ENCODE measurements at regions not wholly inside any gene's neighbourhood (a gene's known extent, or its start where the extent isn't known, plus 50 kb on each side); places are given as distances from the start of the nearest gene placed in this dataset.
"Not testable (repeated sequence)": the region's sequence is repeated elsewhere in the genome, so short reads cannot be mapped to it uniquely, and the experiment has no call there.

DNA sequence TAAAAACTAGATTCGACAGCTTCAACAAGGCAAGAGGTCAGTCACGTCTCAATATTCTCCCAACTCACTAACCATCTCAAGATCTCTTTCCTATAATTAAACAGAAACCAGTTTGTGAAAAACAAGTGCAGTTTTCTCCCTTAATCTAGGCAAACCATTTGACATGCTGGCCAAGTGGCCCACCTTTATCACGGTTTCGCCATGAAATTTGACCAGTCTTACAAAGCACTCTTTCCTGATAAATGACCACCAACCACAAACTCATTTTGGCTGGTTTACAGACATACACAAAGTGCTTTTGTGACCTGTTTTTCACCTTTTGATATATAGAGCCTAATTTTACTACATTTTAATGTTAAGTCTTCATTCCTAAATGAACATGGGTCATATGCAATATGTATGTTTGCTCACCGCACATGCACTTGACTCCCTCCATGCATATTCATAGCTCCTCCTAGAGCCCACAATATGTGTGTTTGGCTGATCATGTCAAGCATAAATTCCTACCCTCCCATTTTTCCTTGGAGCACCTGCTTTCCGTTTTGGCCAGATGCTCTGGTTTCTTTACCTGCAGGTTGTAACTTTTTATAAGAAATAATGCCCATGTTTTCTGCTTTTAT lies 385.1 kb downstream of the RAD51AP2 start:
- CTCF ChIA-PET, result no interaction called here
- DNase-seq, result no peak
- Mint-ChIP-seq H3K27me3 (ENCODE audit: low read depth) (no peaks in the 10 kb centered on the region), H3K4me1 (ENCODE audit: low read depth) (no peaks in the 10 kb centered on the region), H3K27ac (no peak overlapping the region), H3K36me3 (ENCODE audit: low read depth) (no peaks in the 10 kb centered on the region), H3K9me3 (ENCODE audit: insufficient read depth) (peaks cover 3% of the 10 kb centered on the region), H3K4me3 (no peak overlapping the region)
- POLR2A ChIA-PET, result no interaction called here
- ATAC-seq, result no peak

DNA sequence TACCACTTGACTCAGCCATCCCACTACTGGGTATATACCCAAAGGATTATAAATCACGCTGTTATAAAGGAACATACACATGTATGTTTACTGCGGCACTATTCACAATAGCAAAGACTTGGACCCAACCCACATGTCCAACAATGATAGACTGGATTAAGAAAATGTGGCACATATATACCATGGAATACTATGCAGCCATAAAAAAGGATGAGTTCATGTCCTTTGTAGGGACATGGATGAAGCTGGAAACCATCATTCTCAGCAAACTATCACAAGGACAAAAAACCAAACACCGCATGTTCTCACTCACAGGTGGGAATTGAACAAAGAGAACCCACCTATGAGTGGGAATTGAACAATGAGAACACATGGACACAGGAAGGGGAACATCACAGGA lies 387.6 kb downstream of the RAD51AP2 start:
- H3K36me3 Mint-ChIP-seq (ENCODE audit: low read depth); H3K4me3 Mint-ChIP-seq; H3K9me3 Mint-ChIP-seq (ENCODE audit: insufficient read depth); H3K27me3 Mint-ChIP-seq (ENCODE audit: low read depth); POLR2A ChIA-PET; H3K27ac Mint-ChIP-seq; DNase-seq; CTCF ChIA-PET; ATAC-seq; H3K4me1 Mint-ChIP-seq (ENCODE audit: low read depth): not testable (repeated sequence)

DNA sequence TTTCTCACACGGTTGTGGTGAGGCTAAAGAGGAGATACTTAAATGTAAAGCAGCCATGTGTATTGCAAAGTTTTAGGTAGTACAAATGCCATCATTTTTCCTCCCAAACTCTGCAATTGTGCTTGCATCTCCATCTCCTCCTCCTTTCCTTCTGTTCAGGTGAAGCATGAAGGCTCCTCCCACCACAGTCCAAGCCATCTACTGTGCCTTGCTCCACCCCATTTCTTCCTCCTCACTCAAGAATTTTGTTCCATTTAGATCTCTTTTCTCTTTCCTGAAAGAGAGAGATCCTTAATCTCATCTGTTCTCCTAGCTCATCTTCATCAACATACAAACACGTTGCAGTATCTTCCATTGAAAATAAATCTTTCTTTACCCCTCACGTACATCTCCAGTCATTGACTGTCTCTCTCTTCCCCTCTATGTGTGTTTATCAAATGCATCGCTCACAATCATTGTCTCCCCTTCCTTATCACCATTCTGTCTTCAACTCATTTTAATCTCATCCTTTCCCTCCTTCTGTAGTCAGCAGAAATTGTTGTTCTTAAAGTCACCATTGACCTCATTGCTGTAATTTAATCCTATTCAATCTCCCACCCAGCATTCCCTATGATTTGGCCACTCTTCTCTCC lies 392.1 kb downstream of the RAD51AP2 start:
- no peak for DNase-seq
- Mint-ChIP-seq H3K27ac (no peak overlapping the region), H3K4me1 (ENCODE audit: low read depth) (no peaks in the 10 kb centered on the region), H3K27me3 (ENCODE audit: low read depth) (no peaks in the 10 kb centered on the region), H3K36me3 (ENCODE audit: low read depth) (no peaks in the 10 kb centered on the region), H3K9me3 (ENCODE audit: insufficient read depth) (peaks cover 3% of the 10 kb centered on the region), H3K4me3 (no peak overlapping the region)
- CTCF ChIA-PET, result no interaction called here
- no peak for ATAC-seq
- POLR2A ChIA-PET, result no interaction called here

DNA sequence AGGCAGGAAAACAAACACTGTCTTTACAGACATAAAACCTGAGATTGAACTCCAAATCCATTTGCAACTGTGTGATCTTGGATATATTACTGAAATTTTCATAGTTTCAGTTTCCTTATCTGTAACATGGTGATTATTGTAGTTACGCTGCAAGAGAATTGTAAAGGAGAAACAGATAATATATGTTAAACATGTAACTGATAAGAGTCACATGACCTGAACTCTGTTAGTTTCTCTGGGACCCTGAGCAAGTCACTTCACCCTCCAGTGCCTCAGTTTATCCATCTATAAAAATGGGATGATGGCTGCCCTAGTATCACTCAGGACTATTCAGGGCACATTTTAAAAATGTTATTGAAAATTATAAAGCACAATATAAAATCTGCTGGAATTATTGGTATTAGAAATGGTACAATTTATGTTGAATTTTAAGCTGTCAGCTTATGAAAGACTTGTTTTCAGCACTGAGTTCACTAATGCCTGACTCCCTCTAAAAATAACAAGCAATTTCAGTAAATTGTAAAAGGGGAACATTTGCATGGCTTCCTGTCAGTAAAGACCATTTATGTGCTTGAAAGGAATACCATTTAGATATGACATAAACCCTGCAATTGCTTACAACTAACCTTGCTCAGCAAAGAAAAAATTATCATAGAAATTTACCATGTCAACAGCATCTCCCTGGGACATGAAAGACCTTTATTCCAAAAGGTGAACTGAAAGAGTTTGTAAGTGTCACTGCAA lies 393.5 kb downstream of the RAD51AP2 start:
- no peaks in the 10 kb centered on the region for H3K36me3 Mint-ChIP-seq (ENCODE audit: low read depth)
- peaks cover 3% of the 10 kb centered on the region for H3K9me3 Mint-ChIP-seq (ENCODE audit: insufficient read depth)
- ATAC-seq (no peak), DNase-seq (no peak)
- POLR2A ChIA-PET, result no interaction called here
- H3K4me1 Mint-ChIP-seq (ENCODE audit: low read depth), result no peaks in the 10 kb centered on the region
- no peak overlapping the region for H3K4me3 Mint-ChIP-seq
- CTCF ChIA-PET, result no interaction called here
- no peaks in the 10 kb centered on the region for H3K27me3 Mint-ChIP-seq (ENCODE audit: low read depth)
- no peak overlapping the region for H3K27ac Mint-ChIP-seq

DNA sequence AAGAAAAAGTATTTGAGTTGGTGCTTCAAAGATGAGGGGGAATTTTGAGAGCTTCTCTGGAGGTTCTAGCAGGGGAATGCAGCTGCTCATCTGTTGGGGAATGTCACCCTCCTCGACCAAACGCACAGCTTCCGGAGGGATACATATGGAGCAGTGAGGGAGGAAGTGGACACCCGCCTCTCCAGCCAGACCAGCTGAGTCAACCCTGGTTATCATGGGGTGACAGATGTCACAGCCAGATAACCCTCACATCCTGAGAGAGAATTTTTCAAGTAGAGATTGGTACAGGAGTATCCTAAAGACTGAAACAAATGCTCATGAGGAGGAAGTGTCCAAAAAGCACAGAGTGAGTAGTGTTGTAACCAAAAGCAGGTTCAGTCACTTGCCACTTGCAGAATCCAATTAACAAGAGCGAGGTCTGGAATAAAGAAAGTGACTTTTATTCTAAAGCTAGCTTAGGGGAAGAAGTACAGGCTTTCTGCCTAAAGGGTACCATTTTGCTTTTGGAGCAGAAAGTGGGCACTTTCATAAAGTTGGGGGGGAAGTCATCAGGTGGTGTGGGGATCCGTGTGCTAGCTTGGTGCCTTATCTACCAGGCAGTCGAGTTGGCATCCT lies 395.2 kb downstream of the RAD51AP2 start:
- Mint-ChIP-seq H3K36me3 (ENCODE audit: low read depth) (no peaks in the 10 kb centered on the region), H3K4me3 (no peak overlapping the region), H3K4me1 (ENCODE audit: low read depth) (no peaks in the 10 kb centered on the region), H3K27me3 (ENCODE audit: low read depth) (no peaks in the 10 kb centered on the region), H3K9me3 (ENCODE audit: insufficient read depth) (no peaks in the 10 kb centered on the region), H3K27ac (no peak overlapping the region)
- DNase-seq (no peak), ATAC-seq (no peak)
- ChIA-PET POLR2A (no interaction called here), CTCF (no interaction called here)

DNA sequence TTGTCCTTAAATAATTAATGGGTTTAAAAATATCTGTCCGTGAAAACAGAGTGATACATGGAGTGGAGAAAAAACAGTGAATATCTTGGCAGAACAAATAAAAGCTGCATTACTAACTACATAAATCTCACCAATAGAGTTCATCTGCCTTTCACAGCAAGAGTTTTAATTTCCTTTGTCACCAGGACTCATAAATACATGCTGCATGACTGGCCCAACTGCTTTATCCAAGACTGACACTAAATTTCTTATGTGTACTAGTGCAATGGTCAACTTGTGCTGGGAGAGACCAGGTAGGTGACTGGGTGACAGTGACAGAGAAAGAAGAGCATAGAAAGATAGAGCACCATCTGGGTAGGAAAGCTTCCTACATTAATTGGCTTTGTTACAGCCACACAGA lies 402.8 kb downstream of the RAD51AP2 start:
- no peak for ATAC-seq
- Mint-ChIP-seq H3K9me3 (ENCODE audit: insufficient read depth) (no peaks in the 10 kb centered on the region), H3K4me3 (no peak overlapping the region), H3K27ac (no peak overlapping the region), H3K36me3 (ENCODE audit: low read depth) (no peaks in the 10 kb centered on the region), H3K27me3 (ENCODE audit: low read depth) (no peaks in the 10 kb centered on the region), H3K4me1 (ENCODE audit: low read depth) (no peaks in the 10 kb centered on the region)
- POLR2A ChIA-PET, result no interaction called here
- no peak for DNase-seq
- CTCF ChIA-PET, result no interaction called here

DNA sequence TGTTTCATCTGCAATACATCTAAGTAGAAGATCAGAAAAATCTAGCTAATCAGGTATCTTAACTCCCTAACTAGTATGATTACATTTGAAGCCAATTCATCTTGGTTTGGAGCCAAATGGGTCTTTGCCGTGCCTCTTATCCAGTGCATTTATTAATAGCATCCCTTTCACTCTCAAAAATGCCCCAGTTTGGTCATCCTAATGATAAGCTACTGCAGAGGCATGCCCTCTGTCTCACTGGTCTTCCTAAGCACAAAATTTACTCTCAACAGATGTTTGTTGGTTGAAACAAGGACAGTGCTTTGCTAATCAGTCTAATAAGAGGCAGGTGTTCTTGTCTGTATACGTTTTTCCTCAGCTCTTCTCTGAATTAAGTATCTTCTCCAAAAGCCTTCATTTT lies 403.2 kb downstream of the RAD51AP2 start:
- CTCF ChIA-PET, result no interaction called here
- POLR2A ChIA-PET, result interaction anchor here (0.6 kb wide), 1 partner anchor 1173 kb away, joined by 3 read pairs; no protein-coding TSS in a partner anchor

DNA sequence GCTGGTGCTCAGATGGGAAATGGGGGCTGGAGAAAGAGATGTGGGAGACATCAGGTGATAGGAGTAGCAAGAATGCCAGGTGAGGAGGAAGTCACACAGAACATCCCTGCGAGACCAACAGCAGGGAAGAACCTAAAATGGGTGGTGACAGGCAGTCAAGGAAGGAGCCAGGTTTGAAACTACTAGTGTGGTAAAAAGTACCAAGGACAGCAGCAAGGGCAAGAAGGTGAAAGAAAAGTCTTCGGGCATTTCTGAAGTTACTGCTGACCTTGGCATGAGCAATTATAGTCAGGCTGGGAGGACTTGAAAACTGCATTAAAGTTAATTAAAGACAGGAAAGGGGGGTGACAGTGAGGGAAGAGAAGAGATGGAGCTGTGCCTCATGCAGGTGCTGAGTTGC lies 410.4 kb downstream of the RAD51AP2 start:
- Mint-ChIP-seq H3K4me1 (ENCODE audit: low read depth) (no peaks in the 10 kb centered on the region), H3K4me3 (no peak overlapping the region), H3K9me3 (ENCODE audit: insufficient read depth) (no peaks in the 10 kb centered on the region), H3K27ac (no peak overlapping the region), H3K36me3 (ENCODE audit: low read depth) (no peaks in the 10 kb centered on the region), H3K27me3 (ENCODE audit: low read depth) (no peaks in the 10 kb centered on the region)
- no peak for DNase-seq
- ChIA-PET POLR2A (no interaction called here), CTCF (no interaction called here)
- no peak for ATAC-seq

More for the DNA sequence above, 403.2 kb downstream of the RAD51AP2 start:
- no peaks in the 10 kb centered on the region for H3K36me3 Mint-ChIP-seq (ENCODE audit: low read depth)
- H3K27ac Mint-ChIP-seq, result no peak overlapping the region
- no peaks in the 10 kb centered on the region for H3K27me3 Mint-ChIP-seq (ENCODE audit: low read depth)
- H3K4me1 Mint-ChIP-seq (ENCODE audit: low read depth), result no peaks in the 10 kb centered on the region
- no peak overlapping the region for H3K4me3 Mint-ChIP-seq
- ATAC-seq (no peak), DNase-seq (no peak)
- no peaks in the 10 kb centered on the region for H3K9me3 Mint-ChIP-seq (ENCODE audit: insufficient read depth)

DNA sequence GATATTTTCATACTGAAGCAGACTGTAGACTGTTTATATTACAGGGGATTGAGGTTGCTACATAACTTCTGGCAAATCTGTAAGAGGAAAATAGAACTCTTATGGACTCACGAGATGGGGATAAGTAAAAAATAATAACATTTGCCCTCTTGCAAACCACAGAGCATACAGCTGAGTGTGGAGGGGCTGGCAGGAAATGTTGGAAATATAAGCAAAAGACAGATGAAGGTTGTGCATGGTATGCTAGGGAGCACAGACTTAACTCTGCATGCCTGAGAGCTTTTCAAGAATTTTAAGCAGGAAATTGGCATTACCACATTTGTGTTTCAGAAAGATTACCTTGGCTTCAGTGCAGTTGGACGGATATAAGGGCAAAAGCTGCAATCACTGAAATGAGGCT lies 411.1 kb downstream of the RAD51AP2 start:
- Mint-ChIP-seq H3K4me3 (no peak overlapping the region), H3K9me3 (ENCODE audit: insufficient read depth) (no peaks in the 10 kb centered on the region), H3K36me3 (ENCODE audit: low read depth) (no peaks in the 10 kb centered on the region), H3K27ac (no peak overlapping the region), H3K27me3 (ENCODE audit: low read depth) (no peaks in the 10 kb centered on the region), H3K4me1 (ENCODE audit: low read depth) (no peaks in the 10 kb centered on the region)
- ChIA-PET CTCF (no interaction called here), POLR2A (no interaction called here)
- ATAC-seq, result no peak
- DNase-seq, result no peak

DNA sequence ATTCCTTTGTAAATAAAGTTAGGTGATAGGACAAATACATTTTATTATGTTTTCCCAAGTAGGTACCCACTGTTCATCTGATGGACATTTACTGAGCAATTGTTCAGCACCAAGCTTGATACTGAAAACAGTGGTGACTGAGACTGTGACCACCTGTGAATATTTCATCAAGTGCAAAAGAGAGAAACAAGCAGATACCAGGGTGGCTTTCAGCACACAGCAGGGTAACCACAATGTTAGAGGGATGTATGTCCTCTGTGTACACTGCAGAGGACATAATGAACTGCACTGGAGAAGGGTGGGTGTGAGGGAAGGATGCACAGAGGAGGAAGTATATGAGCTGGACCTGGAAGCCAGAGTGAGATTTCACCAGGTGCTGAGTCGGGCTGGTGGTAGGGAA lies 411.8 kb downstream of the RAD51AP2 start:
- Mint-ChIP-seq H3K4me3 (no peak overlapping the region), H3K9me3 (ENCODE audit: insufficient read depth) (no peaks in the 10 kb centered on the region), H3K27me3 (ENCODE audit: low read depth) (no peaks in the 10 kb centered on the region), H3K36me3 (ENCODE audit: low read depth) (no peaks in the 10 kb centered on the region), H3K27ac (no peak overlapping the region), H3K4me1 (ENCODE audit: low read depth) (no peaks in the 10 kb centered on the region)
- CTCF ChIA-PET, result no interaction called here
- POLR2A ChIA-PET, result no interaction called here
- ATAC-seq, result no peak
- no peak for DNase-seq

DNA sequence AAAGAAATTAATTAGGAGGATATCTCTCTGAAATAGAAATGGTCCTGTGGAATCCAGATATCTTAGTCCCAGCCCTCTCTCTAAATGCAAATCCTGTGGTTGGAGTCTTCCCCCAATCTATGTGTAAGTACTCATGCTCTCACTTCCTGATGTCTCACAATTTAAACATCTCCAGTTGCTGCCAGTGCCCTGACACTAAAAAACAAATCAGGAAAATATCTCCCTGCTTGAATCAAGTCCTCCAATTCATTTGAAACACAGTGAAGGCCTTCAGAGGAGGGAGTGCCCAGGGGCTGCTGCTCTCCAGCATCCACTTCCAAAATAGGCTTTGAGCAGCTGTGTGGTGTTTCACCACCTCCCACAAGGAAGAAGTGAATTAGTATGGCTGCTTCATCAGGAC lies 413.8 kb downstream of the RAD51AP2 start:
- ChIA-PET POLR2A (no interaction called here), CTCF (no interaction called here)
- Mint-ChIP-seq H3K27ac (no peak overlapping the region), H3K4me3 (no peak overlapping the region), H3K27me3 (ENCODE audit: low read depth) (no peaks in the 10 kb centered on the region), H3K9me3 (ENCODE audit: insufficient read depth) (no peaks in the 10 kb centered on the region), H3K4me1 (ENCODE audit: low read depth) (no peaks in the 10 kb centered on the region), H3K36me3 (ENCODE audit: low read depth) (no peaks in the 10 kb centered on the region)
- ATAC-seq (no peak), DNase-seq (no peak)

DNA sequence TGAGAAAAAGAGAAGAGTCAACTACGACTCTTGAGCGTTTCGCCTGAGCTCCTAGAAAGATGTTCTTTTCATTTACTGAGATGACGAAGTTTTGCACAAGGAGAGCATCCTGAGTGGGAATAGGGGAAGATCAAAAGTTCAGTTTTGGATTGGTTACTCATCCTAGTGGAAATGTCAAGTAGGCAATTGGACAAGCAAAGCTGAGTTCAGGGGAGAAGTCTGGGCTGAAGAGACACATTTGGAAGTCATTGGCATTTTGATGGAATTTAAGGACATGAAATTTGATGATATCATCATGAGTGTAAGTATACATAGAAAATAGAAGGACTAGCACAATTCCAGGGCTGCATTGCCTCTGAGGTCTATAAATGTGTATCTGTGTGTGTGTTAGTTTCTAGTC lies 416.6 kb downstream of the RAD51AP2 start:
- Mint-ChIP-seq H3K27me3 (ENCODE audit: low read depth) (no peaks in the 10 kb centered on the region), H3K4me1 (ENCODE audit: low read depth) (no peaks in the 10 kb centered on the region), H3K27ac (no peak overlapping the region), H3K36me3 (ENCODE audit: low read depth) (no peaks in the 10 kb centered on the region), H3K4me3 (no peak overlapping the region), H3K9me3 (ENCODE audit: insufficient read depth) (no peaks in the 10 kb centered on the region)
- ChIA-PET CTCF (no interaction called here), POLR2A (no interaction called here)
- ATAC-seq (no peak), DNase-seq (no peak)
